ENCODE measurements at regions not wholly inside any gene's neighbourhood (a gene's known extent, or its start where the extent isn't known, plus 50 kb on each side); places are given as distances from the start of the nearest gene placed in this dataset.

- DNase-seq = no peak
Measured at GRCh38 chr14:56512521-56512920, 67.1 kb upstream of the TMEM260 start.

- no peak for DNase-seq
Measured at GRCh38 chr14:56514663-56515371, 64.8 kb upstream of the TMEM260 start.

DNA sequence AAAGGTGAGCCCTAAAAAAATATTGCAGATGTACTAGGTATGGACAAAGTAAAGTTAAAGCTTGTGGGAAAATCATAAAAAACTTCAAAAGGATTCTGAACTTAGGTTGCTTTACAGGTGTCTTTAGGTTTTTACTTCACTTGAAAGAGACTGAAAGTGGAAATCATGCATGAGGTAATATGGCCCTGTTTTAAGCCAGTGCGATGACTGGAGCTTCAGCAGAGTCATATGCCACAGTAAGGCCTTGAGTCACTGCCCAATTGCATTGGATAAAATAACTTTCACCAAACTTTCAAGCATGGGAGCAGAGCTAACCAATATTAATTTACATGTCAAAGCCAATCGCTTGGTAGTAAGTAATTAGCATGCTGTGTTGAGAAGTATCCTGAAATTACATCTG is 63.9 kb upstream of the TMEM260 start:
- DNase-seq = no peak

DNA sequence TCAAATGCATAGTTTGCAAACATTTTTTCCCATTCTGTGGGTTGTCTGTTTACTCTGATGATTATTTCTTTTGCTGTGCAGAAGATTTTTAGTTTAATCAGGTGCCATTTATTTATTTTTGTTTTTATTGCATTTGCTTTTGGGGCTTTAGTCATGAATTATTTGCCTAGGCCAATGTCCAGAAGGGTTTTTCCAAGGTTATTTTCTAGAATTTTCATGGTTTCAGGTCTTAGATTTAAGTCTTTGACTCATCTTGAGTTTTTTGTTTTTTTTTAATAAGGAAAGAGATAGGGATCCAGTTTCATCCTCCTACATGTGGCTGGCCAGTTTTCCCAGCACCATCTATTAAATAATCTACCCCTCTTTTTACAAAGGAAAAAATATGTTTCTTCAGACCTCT is 57.2 kb upstream of the TMEM260 start:
- no peak for DNase-seq

GRCh38 chr14:56524971-56525677 is 54.5 kb upstream of the TMEM260 start:
- no peak for DNase-seq

DNA sequence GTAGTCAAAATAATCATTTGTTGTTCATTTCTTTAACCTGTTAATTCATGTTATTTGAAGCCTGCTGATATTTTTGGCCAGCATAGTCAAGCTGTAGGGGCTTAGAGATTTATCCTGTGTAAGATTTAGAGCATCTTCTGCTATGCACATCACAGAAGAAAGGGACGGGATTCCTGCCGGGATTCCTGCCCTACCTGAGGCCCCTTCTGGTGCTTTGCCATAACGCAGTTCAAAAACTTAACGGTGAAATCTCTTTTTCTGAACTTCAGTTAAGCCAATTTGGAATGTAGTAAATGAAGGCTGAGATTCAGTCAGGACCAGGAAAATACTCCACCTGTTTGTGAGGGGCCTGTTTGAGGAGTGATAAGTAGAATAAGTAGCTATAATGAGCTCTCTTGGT is 50.7 kb upstream of the TMEM260 start:
- no peak for DNase-seq

Data from activated CD4-positive, alpha-beta T cell treated with anti-CD3 and anti-CD28 coated beads, Interleukin-2, amount 50 U/mL, for 4 hours (primary cell).